GM21360 (cell line): ENCODE measurements at regions not wholly inside any gene's neighbourhood (a gene's known extent, or its start where the extent isn't known, plus 50 kb on each side); places are given as distances from the start of the nearest gene placed in this dataset.
"Not testable (repeated sequence)": the region's sequence is repeated elsewhere in the genome, so short reads cannot be mapped to it uniquely, and the experiment has no call there.

Experiments used
- ATAC-seq: cut with Tn5 transposase; IDR thresholded peaks from one replicate; pipeline ENCODE4 v1.9.1; 2021; ENCODE audit warnings: mild to moderate bottlenecking, moderate library complexity; ENCODE audit not compliant: unreplicated experiment

DNA sequence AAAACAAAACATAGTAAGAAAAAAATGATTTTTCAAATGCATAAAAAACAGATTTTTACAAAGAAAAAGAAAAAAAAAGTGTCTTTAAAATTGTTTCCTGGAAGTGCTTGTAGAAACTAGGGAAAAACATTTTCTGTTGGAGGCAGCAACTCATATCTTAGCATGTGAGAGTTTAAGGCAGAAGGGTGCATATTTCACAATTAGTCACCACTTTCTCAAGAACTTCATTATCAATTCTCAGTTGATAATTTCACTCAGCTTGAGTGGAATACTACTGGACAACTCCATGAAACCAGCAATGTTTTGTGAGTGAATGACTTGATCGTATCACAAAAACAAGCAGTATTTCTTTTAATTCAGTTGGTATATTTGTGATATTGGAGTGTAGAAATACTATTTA is 508.3 kb upstream of the DAB2 start:
- ATAC-seq = no peak

GRCh38 chr5:39928709-39929108 is 503.9 kb upstream of the DAB2 start:
- no peak for ATAC-seq

DNA sequence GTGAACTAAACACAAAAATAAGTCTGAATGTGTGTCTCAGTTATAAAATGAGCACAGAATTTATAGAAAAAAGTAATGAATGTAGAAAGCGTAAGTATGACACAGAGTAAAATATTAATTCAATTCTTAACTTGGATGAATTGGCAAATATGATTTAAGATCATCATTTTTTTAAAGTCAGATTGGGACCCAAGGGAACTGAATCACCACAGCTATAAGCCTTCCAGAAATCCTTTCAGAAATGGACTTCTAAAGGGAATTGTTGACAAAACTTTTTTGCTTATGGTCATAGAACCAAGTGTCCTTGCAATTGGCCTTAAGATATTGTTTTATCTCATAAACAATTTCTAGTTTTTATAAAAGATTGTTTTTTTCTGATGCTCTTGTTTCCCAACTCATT is 495.1 kb upstream of the DAB2 start:
- ATAC-seq = no peak

DNA sequence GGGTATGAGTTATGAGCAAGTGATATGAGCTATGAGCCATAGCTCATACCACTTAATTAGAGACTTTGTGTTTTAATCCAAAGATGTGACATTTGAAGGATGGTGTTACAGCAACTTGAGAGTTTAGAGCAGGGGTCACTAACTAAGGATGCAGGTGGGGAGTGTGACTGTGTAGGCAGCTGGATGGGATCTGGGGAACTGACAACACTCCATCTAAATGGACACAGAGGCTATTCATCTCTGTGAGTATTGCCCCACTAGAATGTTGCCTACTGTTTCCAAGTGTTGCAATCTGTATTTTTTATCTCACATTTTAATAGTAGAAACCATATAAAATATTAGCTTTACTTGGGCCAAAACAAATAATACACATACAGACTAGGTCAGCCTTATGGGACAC is 488.1 kb upstream of the DAB2 start:
- ATAC-seq = no peak

DNA sequence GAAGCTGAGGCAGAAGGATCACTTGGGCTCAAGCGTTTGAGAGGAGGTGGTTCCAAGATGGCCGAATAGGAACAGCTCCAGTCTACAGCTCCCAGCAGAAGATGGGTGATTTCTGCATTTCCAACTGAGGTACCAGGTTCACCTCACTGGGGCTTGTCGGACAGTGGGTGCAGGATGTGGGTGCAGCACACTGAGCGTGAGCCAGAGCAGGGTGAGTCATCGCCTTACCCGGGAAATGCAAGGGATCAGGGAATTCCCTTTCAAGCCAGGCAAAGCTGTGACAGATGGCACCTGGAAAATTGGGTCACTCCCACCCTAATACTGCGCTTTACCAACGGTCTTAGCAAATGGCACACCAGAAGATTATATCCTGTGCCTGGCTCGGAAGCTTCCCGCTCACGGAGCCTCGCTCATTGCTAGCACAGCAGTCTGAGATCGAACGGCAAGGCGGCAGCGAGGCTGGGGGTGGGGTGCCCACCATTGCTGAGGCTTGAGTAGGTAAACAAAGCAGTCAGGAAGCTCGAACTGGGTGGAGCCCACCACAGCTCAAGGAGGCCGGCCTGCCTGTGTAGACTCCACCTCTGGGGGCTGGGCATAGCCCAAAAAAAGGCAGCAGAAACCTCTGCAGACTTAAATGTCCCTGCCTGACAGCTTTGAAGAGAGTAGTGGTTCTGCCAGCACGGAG is 482.6 kb upstream of the DAB2 start:
- ATAC-seq = not testable (repeated sequence)

GRCh38 chr5:39906146-39906545 is 481.4 kb upstream of the DAB2 start:
- ATAC-seq = no peak

DNA sequence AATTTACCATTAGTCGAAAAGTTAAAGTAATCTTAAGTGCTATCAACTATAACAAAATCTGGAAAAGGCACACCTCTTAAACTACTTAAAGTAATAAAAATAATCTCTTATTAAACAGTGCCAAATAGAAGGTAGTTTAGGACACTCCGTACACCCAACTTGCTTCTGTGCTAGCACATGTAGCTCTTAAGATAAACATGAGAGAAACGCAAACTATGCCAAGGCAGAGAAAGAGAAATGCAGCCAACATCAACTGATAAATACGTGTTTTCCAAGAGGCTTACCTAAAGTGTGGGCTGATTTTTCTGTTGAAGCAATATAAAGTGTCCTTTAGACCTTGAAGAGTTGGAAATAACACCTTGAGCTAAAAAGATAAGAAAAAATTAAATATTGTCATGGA is 480.6 kb upstream of the DAB2 start:
- no peak for ATAC-seq

- no peak for ATAC-seq
Measured at GRCh38 chr5:39902626-39903025, 477.8 kb upstream of the DAB2 start.

DNA sequence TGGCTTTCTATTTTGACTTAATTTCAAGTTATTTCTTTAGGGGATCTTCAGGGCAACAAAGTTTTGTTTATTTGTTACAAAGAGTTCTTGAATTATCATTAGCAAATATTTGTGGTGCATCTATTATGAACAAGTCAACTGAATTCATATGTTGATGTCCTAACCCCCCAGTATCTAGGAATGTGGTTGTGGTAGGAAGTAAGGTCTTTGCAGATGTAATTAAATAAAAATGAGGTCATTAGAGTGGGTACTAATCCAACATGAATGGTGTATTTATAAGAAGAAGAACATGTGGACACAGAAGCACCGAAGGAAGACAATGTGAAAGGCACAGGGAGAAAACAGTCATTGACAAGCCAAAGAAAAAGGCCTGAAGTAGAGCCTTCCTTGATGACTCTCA is 474.0 kb upstream of the DAB2 start:
- ATAC-seq = no peak

GRCh38 chr5:39896706-39897105 is 471.9 kb upstream of the DAB2 start:
- no peak for ATAC-seq

GRCh38 chr5:39896104-39896503 is 471.3 kb upstream of the DAB2 start:
- no peak for ATAC-seq

- ATAC-seq = no peak
Measured at GRCh38 chr5:39892708-39893107, 467.9 kb upstream of the DAB2 start.

- ATAC-seq = no peak
Measured at GRCh38 chr5:39891376-39891775, 466.6 kb upstream of the DAB2 start.

GRCh38 chr5:39880985-39881384 is 456.2 kb upstream of the DAB2 start:
- no peak for ATAC-seq

DNA sequence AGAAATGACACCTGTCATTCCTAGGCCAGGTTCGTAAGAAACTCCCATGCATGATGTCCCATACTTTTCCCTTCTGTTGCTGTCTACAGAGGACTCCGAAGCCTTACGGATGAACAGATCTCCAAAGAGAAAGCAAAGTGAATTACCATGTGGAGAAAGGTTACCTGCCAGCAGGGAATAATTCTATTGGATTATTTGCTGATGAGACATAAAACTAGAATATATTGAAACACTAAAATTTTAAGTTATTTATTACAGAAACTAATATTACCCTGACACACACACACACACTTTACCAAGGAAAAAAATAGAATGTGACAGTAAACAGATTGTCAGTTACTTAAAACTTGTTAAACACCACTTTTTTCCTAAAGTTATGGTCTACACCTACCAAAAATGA is 452.7 kb upstream of the DAB2 start:
- ATAC-seq = no peak

DNA sequence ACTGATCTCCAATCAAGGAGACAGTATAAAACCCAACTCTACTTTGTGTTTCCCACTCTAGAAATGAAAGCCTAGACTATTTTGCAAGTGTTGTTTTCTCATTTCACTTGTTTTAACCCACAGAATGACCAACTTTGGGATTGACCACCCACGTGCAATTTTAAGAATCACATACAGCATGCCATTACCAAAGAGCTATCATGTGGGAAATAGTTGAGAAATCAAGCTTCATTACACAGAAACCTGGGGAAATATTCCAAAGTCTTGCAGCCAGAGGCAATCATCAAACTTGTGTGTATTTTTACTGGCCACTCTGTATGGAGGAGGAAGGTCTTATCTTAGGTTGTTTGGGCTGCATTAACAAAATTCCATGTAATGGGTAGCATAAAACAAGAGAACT is 451.4 kb upstream of the DAB2 start:
- no peak for ATAC-seq

- no peak for ATAC-seq
Measured at GRCh38 chr5:39870137-39870536, 445.4 kb upstream of the DAB2 start.

DNA sequence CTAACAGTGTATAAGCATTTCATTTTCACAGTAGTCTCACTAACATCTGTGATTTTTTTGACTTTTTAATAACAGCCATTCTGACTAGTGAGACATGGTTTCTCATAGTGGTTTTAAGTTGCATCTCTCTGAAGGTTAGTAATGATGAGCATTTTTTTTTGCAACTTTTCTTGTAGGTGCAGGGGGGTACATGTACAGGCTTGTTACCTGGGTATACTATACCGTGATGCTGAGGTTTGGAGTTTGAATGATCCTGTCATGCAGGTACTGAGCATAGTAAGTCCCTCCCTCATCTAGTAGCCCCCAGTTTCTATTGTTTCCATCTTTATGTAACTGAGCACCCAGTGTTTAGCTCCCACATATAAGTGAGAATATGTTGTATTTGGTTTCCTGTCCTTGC is 444.6 kb upstream of the DAB2 start:
- ATAC-seq = no peak

GRCh38 chr5:39867923-39868322 is 443.1 kb upstream of the DAB2 start:
- ATAC-seq = no peak

GRCh38 chr5:39863926-39864552 is 439.3 kb upstream of the DAB2 start:
- ATAC-seq = no peak

- ATAC-seq = no peak
Measured at GRCh38 chr5:39857041-39857440, 432.3 kb upstream of the DAB2 start.

DNA sequence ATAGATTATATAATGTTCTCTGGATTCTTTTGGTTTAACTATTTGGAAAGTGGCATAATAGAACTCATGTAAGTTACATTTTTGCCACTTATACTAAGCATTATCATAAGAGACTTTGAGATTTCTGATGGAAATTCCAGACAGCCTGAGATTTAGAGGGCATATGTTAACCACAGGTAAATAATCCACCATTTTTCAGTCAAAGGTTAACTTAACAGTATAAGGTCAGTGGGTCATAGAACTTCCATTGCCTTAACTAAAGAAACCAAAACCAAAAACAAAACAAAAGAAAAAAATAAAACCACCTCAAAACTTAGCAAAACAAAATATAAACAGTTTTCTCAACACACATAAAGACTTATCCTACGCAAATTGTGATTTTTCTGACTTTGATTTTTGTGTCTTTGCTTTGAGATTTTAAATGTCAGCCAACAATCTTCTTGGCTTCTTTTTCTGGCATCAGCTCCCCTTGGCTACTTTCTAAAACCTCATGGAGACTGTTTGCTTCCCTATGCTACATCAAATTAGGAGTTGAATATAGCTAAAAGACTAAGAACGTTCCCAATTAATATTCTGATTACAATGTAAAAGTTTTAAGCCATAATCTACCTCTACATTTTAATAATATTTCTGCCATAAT is 430.1 kb upstream of the DAB2 start:
- ATAC-seq = no peak
